Spleen (tissue), 11 donors: ENCODE measurements at regions not wholly inside any gene's neighbourhood (a gene's known extent, or its start where the extent isn't known, plus 50 kb on each side); places are given as distances from the start of the nearest gene placed in this dataset.

Experiments used
- DNase-seq: peaks from one replicate; pipeline ENCODE4 v3.0.0-alpha.2; 2020
- H3K27ac ChIP-seq, 8 donors: fragments of 200-600 bp; sonication (generic) in 7 of 8; 1 replicate in 4 of 8; 2 replicates in 4 of 8; pipeline versions ENCODE4 v1.5.0 to v1.8.0; 2016 to 2021; ENCODE audit warnings: inconsistent platforms in 4 of 8, mild to moderate bottlenecking in 4 of 8, moderate library complexity in 1 of 8
- H3K27me3 ChIP-seq, 7 donors: fragments of 200-600 bp; sonication (generic) in 6 of 7; replicated peaks in 1 of 7; 1 replicate in 4 of 7; 2 replicates in 3 of 7; pipeline versions ENCODE4 v1.5.0 to v1.8.0; 2016 to 2021; ENCODE audit warnings: inconsistent platforms in 3 of 7, mild to moderate bottlenecking in 1 of 7
- H3K36me3 ChIP-seq, 6 donors: fragments of 200-600 bp; sonication (generic) in 5 of 6; 1 replicate in 4 of 6; 2 replicates in 2 of 6; pipeline versions ENCODE4 v1.5.0 to v1.8.0; 2016 to 2021; ENCODE audit warnings: inconsistent platforms in 2 of 6
- H3K4me1 ChIP-seq, 6 donors: fragments of 200-600 bp; sonication (generic) in 5 of 6; 1 replicate in 3 of 6; 2 replicates in 3 of 6; pipeline versions ENCODE4 v1.5.0 to v1.8.0; 2016 to 2021; ENCODE audit warnings: inconsistent platforms in 3 of 6
- H3K4me3 ChIP-seq, 8 donors: fragments of 200-600 bp; sonication (generic) in 7 of 8; 1 replicate in 4 of 8; 2 replicates in 4 of 8; pipeline versions ENCODE4 v1.5.0 to v1.8.0; 2016 to 2021; ENCODE audit warnings: inconsistent platforms in 4 of 8, mild to moderate bottlenecking in 4 of 8, moderate library complexity in 2 of 8
- H3K9me3 ChIP-seq, 8 donors: fragments of 200-600 bp; sonication (generic) in 7 of 8; 1 replicate in 4 of 8; 2 replicates in 4 of 8; pipeline versions ENCODE4 v1.5.0 to v1.8.0; 2016 to 2021; ENCODE audit warnings: inconsistent platforms in 4 of 8
- CTCF ChIP-seq, 11 experiments: fragments of 200-600 bp in 7 of 11; fragments of 450-650 bp in 4 of 11; sonication (generic) in 4 of 11; IDR thresholded peaks in 8 of 11; conservative IDR thresholded peaks in 3 of 11; 1 replicate in 7 of 11; 2 replicates in 4 of 11; pipeline versions ENCODE4 v1.4.0 to v1.8.0; 2016 to 2021; ENCODE audit warnings: antibody characterized with exemption in 11 of 11, inconsistent platforms in 4 of 11, mild to moderate bottlenecking in 1 of 11
- POLR2A ChIP-seq, 3 donors: fragments of 450-650 bp; IDR thresholded peaks; one replicate each; pipeline ENCODE4 v1.5.1; 2017; ENCODE audit warnings: antibody characterized with exemption in 3 of 3, mild to moderate bottlenecking in 1 of 3
- POLR2AphosphoS5 ChIP-seq, 3 donors: sonication (generic); formaldehyde crosslinking; IDR thresholded peaks; one replicate each; pipeline ENCODE4 v1.5.1; 2017; ENCODE audit warnings: antibody characterized with exemption in 3 of 3
- WGBS, 5 donors: extraction: QIAGEN DNeasy Blood & Tissue Kit in 3 of 5; methylation state at CpG; one replicate each; pipeline versions ENCODE4 v1.1.5 to v1.1.7; 2013 to 2018; 5-methylcytosine and 5-hydroxymethylcytosine counted together
- intact Hi-C: fragments of 100-400 bp; cut with DNase I; formaldehyde crosslinking; loops from one replicate; pipeline ENCODE4 v1.15.0; 2023; ENCODE audit warnings: low total_unique reads
- donor health status: healthy with polysubstance abuse.
- donor health status: DM: no; HTN: no; CAD: no; lungs with moderate emphysema.
- donor health status: DM: no; HTN: no; CAD: no.
- donor health status: Bipolar disorder and iron deficiency.
- donor health status: healthy.
- donor health status: DM: no; HTN: no; CAD: no.
- donor health status: DM: yes; HTN: yes; CAD: no.

GRCh38 chr2:217379807-217380206 lies 519.9 kb upstream of the TNP1 start:
- TF ChIP-seq POLR2A (IDR thresholded peaks at IDR 0.05) (no peak), CTCF (IDR thresholded peaks at IDR 0.05 in 8 of 11, conservative IDR thresholded peaks at IDR 0.05 in 3 of 11) (no peak), POLR2AphosphoS5 (IDR thresholded peaks at IDR 0.05) (no peak)
- WGBS, 5 donors, result 91 to 97% (median 96%) methylated on average over 6 of the region's 6 CpGs
- Histone ChIP-seq H3K4me3 (no peak overlapping the region), H3K27ac (no peak overlapping the region), H3K4me1 (peaks cover 0 to 16% (median 0%) of the 10 kb centered on the region in 6 donors), H3K27me3 (no peaks in the 10 kb centered on the region), H3K9me3 (peaks cover 0 to 9% (median 0%) of the 10 kb centered on the region in 8 donors), H3K36me3 (no peaks in the 10 kb centered on the region)
- no peak for DNase-seq
- intact Hi-C loops, result no loop called here

GRCh38 chr2:217372794-217373193 lies 512.9 kb upstream of the TNP1 start:
- Histone ChIP-seq H3K9me3 (no peaks in the 10 kb centered on the region), H3K27me3 (no peaks in the 10 kb centered on the region), H3K4me3 (no peak overlapping the region), H3K4me1 (peaks cover 0 to 15% (median 0%) of the 10 kb centered on the region in 6 donors), H3K36me3 (no peaks in the 10 kb centered on the region), H3K27ac (no peak overlapping the region)
- intact Hi-C loops, result no loop called here
- 68 to 83% (median 78%) methylated on average over 2 of the region's 2 CpGs for WGBS, 5 donors
- TF ChIP-seq POLR2AphosphoS5 (IDR thresholded peaks at IDR 0.05) (no peak), POLR2A (IDR thresholded peaks at IDR 0.05) (no peak), CTCF (IDR thresholded peaks at IDR 0.05 in 8 of 11, conservative IDR thresholded peaks at IDR 0.05 in 3 of 11) (no peak)
- DNase-seq, result no peak

- peaks cover 0 to 15% (median 0%) of the 10 kb centered on the region in 6 donors for H3K4me1 ChIP-seq
- no peaks in the 10 kb centered on the region for H3K27me3 ChIP-seq
- H3K4me3 ChIP-seq, result no peak overlapping the region
- no peak for TF ChIP-seq POLR2AphosphoS5 (IDR thresholded peaks at IDR 0.05)
- no peak for TF ChIP-seq POLR2A (IDR thresholded peaks at IDR 0.05)
- TF ChIP-seq CTCF (IDR thresholded peaks at IDR 0.05 in 8 of 11, conservative IDR thresholded peaks at IDR 0.05 in 3 of 11), result no peak
- DNase-seq, result no peak
- intact Hi-C loops, result no loop called here
- H3K36me3 ChIP-seq, result no peaks in the 10 kb centered on the region
- H3K27ac ChIP-seq, result no peak overlapping the region
- WGBS, 5 donors, result 89 to 98% (median 94%) methylated on average over 9 of the region's 9 CpGs
- no peaks in the 10 kb centered on the region for H3K9me3 ChIP-seq
These were observed 511.9 kb upstream of the TNP1 start for GRCh38 chr2:217371781-217372213.

GRCh38 chr2:217370391-217370790 lies 510.5 kb upstream of the TNP1 start:
- Histone ChIP-seq H3K4me3 (no peak overlapping the region), H3K27me3 (no peaks in the 10 kb centered on the region), H3K9me3 (no peaks in the 10 kb centered on the region), H3K27ac (no peak overlapping the region), H3K4me1 (peaks cover 0 to 12% (median 0%) of the 10 kb centered on the region in 6 donors), H3K36me3 (no peaks in the 10 kb centered on the region)
- intact Hi-C loops, result no loop called here
- 64 to 85% (median 69%) methylated on average over 5 of the region's 5 CpGs for WGBS, 5 donors
- DNase-seq, result no peak
- no peak for TF ChIP-seq CTCF (IDR thresholded peaks at IDR 0.05 in 8 of 11, conservative IDR thresholded peaks at IDR 0.05 in 3 of 11)
- no peak for TF ChIP-seq POLR2A (IDR thresholded peaks at IDR 0.05)
- no peak for TF ChIP-seq POLR2AphosphoS5 (IDR thresholded peaks at IDR 0.05)
